Smooth muscle cell (in vitro differentiated cells): ENCODE measurements at regions not wholly inside any gene's neighbourhood (a gene's known extent, or its start where the extent isn't known, plus 50 kb on each side); places are given as distances from the start of the nearest gene placed in this dataset.
"Not testable (repeated sequence)": the region's sequence is repeated elsewhere in the genome, so short reads cannot be mapped to it uniquely, and the experiment has no call there.

ENCODE experiments used
- DNase-seq: peaks from one replicate; lab custom pipeline; 2025; ENCODE audit not compliant: unreplicated experiment; lab: John Stamatoyannopoulos, UW
- H2AFZ ChIP-seq: fragments of 200-600 bp; sonication (generic); 2 replicates; pipeline ENCODE4 v1.6.0; 2016; ENCODE audit warnings: antibody characterized with exemption, low read depth, mild to moderate bottlenecking
- H3F3A ChIP-seq: fragments of 200-600 bp; sonication (generic); 2 replicates; pipeline ENCODE4 v1.6.0; 2017; ENCODE audit warnings: antibody characterized with exemption, low read depth
- H3K27ac ChIP-seq: fragments of 200-600 bp; sonication (generic); 2 replicates; pipeline ENCODE4 v1.5.1; 2016; ENCODE audit warnings: low read depth, mild to moderate bottlenecking
- H3K27me3 ChIP-seq: fragments of 200-600 bp; sonication (generic); 2 replicates; pipeline ENCODE4 v1.6.1; 2016; ENCODE audit warnings: low read depth, mild to moderate bottlenecking
- H3K36me3 ChIP-seq: fragments of 200-600 bp; sonication (generic); 2 replicates; pipeline ENCODE4 v1.5.1; 2016; ENCODE audit warnings: low read depth
- H3K4me1 ChIP-seq: fragments of 200-600 bp; sonication (generic); 2 replicates; pipeline ENCODE4 v1.5.1; 2016; ENCODE audit warnings: low read depth
- H3K4me2 ChIP-seq: fragments of 200-600 bp; sonication (generic); 2 replicates; pipeline ENCODE4 v1.6.0; 2016; ENCODE audit warnings: mild to moderate bottlenecking
- H3K4me3 ChIP-seq: fragments of 200-600 bp; sonication (generic); 2 replicates; pipeline ENCODE4 v1.5.1; 2016; ENCODE audit warnings: mild to moderate bottlenecking
- H3K79me2 ChIP-seq: fragments of 200-600 bp; sonication (generic); 2 replicates; pipeline ENCODE4 v1.6.0; 2016; ENCODE audit warnings: low read depth, mild to moderate bottlenecking
- H3K9ac ChIP-seq: fragments of 200-600 bp; sonication (generic); 2 replicates; pipeline ENCODE4 v1.6.0; 2016; ENCODE audit warnings: low read depth
- H3K9me3 ChIP-seq: fragments of 200-600 bp; sonication (generic); replicated peaks from 2 replicates; pipeline ENCODE4 v1.5.1; 2016; ENCODE audit warnings: low read depth
- H4K20me1 ChIP-seq: fragments of 200-600 bp; sonication (generic); 2 replicates; pipeline ENCODE4 v1.6.0; 2016; ENCODE audit warnings: low read depth
- WGBS: methylation state at CpG from one replicate; pipeline ENCODE4 v1.1.7; 2016; ENCODE audit warnings: low lambda C conversion rate; 5-methylcytosine and 5-hydroxymethylcytosine counted together
- TF ChIP-seq, protein P1 (sequence below): fragments of 200-600 bp; sonication (generic); IDR thresholded peaks from 2 replicates; pipeline ENCODE4 v1.5.1; 2017; ENCODE audit warnings: borderline replicate concordance, mild to moderate bottlenecking, antibody characterized with exemption; ENCODE audit not compliant: insufficient read depth, poor library complexity, severe bottlenecking

DNA sequence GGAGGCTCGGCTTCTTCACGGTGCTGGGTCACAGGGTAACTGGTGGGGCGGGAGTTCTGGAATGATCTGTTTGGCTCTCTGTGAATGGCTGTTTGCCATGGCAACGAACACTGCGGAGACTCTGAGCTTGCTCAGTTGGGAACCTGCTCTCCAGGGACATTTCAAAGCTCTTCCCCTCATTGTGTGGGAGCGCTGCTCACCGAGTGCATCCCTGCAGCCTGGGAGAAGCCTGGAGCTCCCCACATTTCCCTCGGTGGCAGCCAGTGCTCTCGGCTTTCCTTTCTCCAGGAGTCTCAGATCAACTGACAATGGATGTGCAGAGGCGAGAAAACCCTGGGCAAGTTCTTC lies 57.6 kb upstream of the CACUL1 start:
- H3F3A ChIP-seq, result no peaks in the 10 kb centered on the region
- H3K9ac ChIP-seq, result no peak overlapping the region
- no peak for DNase-seq
- H3K27me3 ChIP-seq, result peaks cover 5% of the 10 kb centered on the region
- no peaks in the 10 kb centered on the region for H3K36me3 ChIP-seq
- TF ChIP-seq, protein P1, sequence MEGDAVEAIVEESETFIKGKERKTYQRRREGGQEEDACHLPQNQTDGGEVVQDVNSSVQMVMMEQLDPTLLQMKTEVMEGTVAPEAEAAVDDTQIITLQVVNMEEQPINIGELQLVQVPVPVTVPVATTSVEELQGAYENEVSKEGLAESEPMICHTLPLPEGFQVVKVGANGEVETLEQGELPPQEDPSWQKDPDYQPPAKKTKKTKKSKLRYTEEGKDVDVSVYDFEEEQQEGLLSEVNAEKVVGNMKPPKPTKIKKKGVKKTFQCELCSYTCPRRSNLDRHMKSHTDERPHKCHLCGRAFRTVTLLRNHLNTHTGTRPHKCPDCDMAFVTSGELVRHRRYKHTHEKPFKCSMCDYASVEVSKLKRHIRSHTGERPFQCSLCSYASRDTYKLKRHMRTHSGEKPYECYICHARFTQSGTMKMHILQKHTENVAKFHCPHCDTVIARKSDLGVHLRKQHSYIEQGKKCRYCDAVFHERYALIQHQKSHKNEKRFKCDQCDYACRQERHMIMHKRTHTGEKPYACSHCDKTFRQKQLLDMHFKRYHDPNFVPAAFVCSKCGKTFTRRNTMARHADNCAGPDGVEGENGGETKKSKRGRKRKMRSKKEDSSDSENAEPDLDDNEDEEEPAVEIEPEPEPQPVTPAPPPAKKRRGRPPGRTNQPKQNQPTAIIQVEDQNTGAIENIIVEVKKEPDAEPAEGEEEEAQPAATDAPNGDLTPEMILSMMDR, result no peak
- no peak overlapping the region for H2AFZ ChIP-seq
- no peak overlapping the region for H3K4me2 ChIP-seq
- no peaks in the 10 kb centered on the region for H3K4me1 ChIP-seq
- H3K79me2 ChIP-seq, result no peaks in the 10 kb centered on the region
- H3K27ac ChIP-seq, result no peak overlapping the region
- H3K9me3 ChIP-seq, result no peaks in the 10 kb centered on the region
- 74% methylated on average over 10 of the region's 10 CpGs for WGBS
- H4K20me1 ChIP-seq, result no peaks in the 10 kb centered on the region
- no peak overlapping the region for H3K4me3 ChIP-seq

DNA sequence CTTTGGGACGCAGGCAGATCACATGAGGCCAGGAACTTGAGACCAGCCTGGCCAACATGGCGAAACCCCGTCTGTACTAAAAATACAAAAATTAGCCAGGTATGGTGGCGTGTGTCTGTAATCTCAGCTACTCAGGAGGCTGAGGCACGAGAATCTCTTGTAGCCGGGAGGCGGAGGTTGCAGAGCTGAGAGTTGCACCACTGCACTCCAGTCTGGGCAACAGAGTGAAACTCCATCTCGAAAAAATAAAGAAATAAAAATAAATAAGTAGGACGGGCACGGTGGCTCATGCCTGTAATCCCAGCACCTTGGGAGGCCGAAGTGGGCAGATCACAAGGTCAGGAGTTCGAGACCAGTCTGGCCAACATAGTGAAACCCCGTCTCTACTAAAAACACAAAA lies 58.2 kb upstream of the CACUL1 start:
- not testable (repeated sequence) for H3K4me2 ChIP-seq, H3K9ac ChIP-seq, H3K36me3 ChIP-seq, H3F3A ChIP-seq, H3K27ac ChIP-seq, H3K9me3 ChIP-seq, H3K4me3 ChIP-seq, H4K20me1 ChIP-seq, H3K79me2 ChIP-seq, H3K4me1 ChIP-seq, H2AFZ ChIP-seq, DNase-seq, H3K27me3 ChIP-seq
- 95% methylated on average over 13 of the region's 13 CpGs for WGBS

DNA sequence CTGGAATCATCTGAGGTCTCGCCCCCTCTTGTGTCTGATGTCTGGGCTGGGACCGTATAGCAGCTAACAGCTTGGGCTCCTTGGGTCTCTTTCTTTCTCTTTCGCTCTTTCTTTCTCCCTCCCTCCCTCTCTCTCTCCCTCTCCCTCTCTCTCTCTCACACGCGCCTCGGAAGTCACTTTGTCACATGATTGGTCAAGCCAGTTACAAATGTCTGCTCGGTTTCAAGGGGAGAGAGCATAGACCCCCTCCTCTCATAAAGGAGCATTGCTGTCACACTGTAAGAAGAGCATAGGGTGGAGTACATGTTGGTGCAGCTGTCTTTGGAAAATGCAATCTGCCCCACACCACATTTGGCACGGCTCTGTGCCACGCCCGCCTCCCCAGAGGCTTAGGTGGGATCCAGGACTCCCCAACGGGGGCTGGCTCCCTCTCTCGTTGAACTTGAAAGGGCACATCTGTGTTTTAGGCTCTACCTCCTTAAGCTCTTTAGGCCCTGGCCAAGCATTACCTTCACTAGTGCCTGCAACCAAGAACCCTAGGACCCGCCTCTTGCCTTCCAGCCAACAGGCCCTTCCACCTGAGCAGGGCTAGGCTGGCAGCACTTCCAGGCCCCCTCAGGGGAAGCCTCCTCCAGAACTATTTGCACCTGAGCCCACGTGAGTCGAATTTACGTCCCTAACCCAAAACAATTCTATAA lies 61.9 kb upstream of the CACUL1 start:
- Histone ChIP-seq H3K4me3 (no peak overlapping the region), H3K27ac (no peak overlapping the region), H3K36me3 (no peaks in the 10 kb centered on the region), H3K9me3 (no peaks in the 10 kb centered on the region), H2AFZ (no peak overlapping the region), H3F3A (no peaks in the 10 kb centered on the region), H4K20me1 (no peaks in the 10 kb centered on the region), H3K9ac (no peak overlapping the region), H3K27me3 (peaks cover 5% of the 10 kb centered on the region), H3K4me1 (no peaks in the 10 kb centered on the region), H3K4me2 (no peak overlapping the region), H3K79me2 (no peaks in the 10 kb centered on the region)
- TF ChIP-seq, protein P1, result no peak
- WGBS, result 82% methylated on average over 16 of the region's 16 CpGs
- no peak for DNase-seq

DNA sequence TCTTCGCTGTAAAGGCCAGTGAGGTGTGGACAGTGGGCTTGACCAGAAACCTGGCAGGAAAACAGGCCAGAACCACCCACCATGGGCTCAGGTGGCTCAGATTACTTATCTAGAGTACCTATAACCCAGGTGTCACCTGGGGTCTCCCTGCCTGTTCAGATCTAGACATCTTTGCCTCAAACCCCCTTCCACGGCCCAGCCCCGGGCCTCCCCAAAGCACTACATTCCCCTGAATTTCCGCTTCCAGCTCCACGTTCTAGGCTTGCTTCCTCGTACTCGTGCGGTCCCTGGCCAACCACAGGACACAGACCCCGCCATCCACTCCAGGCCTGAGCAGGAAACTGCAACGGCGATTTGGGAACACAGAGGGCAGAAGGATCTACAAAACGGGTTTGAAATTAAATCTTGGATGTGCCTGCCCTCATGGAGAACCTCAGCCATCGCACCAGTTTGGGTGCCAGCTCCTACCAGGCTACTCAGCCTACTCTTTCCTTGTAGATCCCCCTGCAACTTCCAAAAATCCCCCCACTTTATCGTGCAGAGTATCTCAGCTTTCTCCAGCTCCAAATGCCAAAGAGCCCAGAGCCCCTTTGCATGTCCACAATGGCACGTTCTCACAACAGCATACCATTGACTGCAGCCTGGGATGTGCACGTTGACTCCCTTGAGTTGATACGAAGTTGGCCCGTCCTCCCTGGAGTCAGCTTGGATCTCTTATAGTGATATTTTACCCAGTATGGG lies 62.7 kb upstream of the CACUL1 start:
- no peak overlapping the region for H3K4me2 ChIP-seq
- no peak overlapping the region for H3K4me3 ChIP-seq
- no peaks in the 10 kb centered on the region for H3K4me1 ChIP-seq
- H3K27ac ChIP-seq, result no peak overlapping the region
- no peaks in the 10 kb centered on the region for H3K79me2 ChIP-seq
- no peaks in the 10 kb centered on the region for H4K20me1 ChIP-seq
- no peaks in the 10 kb centered on the region for H3K36me3 ChIP-seq
- no peak overlapping the region for H3K9ac ChIP-seq
- H3K9me3 ChIP-seq, result no peaks in the 10 kb centered on the region
- H2AFZ ChIP-seq, result no peak overlapping the region
- peaks cover 5% of the 10 kb centered on the region for H3K27me3 ChIP-seq
- H3F3A ChIP-seq, result no peaks in the 10 kb centered on the region
- TF ChIP-seq, protein P1, result no peak
- DNase-seq, result no peak
- 90% methylated on average over 18 of the region's 18 CpGs for WGBS
